A673 (cell line): ENCODE measurements at regions not wholly inside any gene's neighbourhood (a gene's known extent, or its start where the extent isn't known, plus 50 kb on each side); places are given as distances from the start of the nearest gene placed in this dataset.

Source experiments
- BruUV-seq: library from RNA; stranded (reverse); fragments of 400-500 nt; replicated peaks from 2 replicates; lab custom pipeline; 2021; lab: Mats Ljungman, UMichigan
- CTCF ChIA-PET: fragments of 300-600 bp; sonication (Branson Sonifier 250); formaldehyde crosslinking; loops from one replicate; lab custom pipeline; 2022; ENCODE audit warnings: antibody characterized with exemption; lab: Charles Lee
- POLR2A ChIA-PET: fragments of 300-600 bp; sonication (Branson Sonifier 250); formaldehyde crosslinking; loops from one replicate; lab custom pipeline; 2022; ENCODE audit warnings: antibody characterized with exemption; ENCODE audit not compliant: low non-redundant PET; lab: Charles Lee
- DNase-seq: peaks from one replicate; pipeline ENCODE4 v3.0.0-alpha.2; 2015; ENCODE audit warnings: low spot score
- H3K27ac ChIP-seq: fragments of 200-600 bp; sonication (generic); 2 replicates; pipeline ENCODE4 v1.5.1; 2016; ENCODE audit warnings: mixed run types, low read depth, mild to moderate bottlenecking, mixed read lengths, antibody characterized with exemption, low read length; ENCODE audit not compliant: poor library complexity, severe bottlenecking
- H3K27me3 ChIP-seq: fragments of 200-600 bp; sonication (generic); replicated peaks from 2 replicates; pipeline ENCODE4 v1.6.1; 2017; ENCODE audit warnings: mixed run types, low read depth, mild to moderate bottlenecking, mixed read lengths, antibody characterized with exemption, low read length; ENCODE audit not compliant: insufficient read depth, poor library complexity
- H3K36me3 ChIP-seq: fragments of 200-600 bp; sonication (generic); 2 replicates; pipeline ENCODE4 v1.6.1; 2016; ENCODE audit warnings: mixed run types, mild to moderate bottlenecking, mixed read lengths, antibody characterized with exemption, low read length; ENCODE audit not compliant: insufficient read depth, poor library complexity, severe bottlenecking
- H3K4me1 ChIP-seq: fragments of 200-600 bp; sonication (generic); 2 replicates; pipeline ENCODE4 v1.6.1; 2017; ENCODE audit warnings: mixed run types, mild to moderate bottlenecking, mixed read lengths, antibody characterized with exemption, low read length; ENCODE audit not compliant: insufficient read depth, poor library complexity, severe bottlenecking
- H3K4me3 ChIP-seq: fragments of 200-600 bp; sonication (generic); 2 replicates; pipeline ENCODE4 v1.5.1; 2016; ENCODE audit warnings: low read depth, mixed run types, mild to moderate bottlenecking, mixed read lengths, low read length; ENCODE audit not compliant: poor library complexity, severe bottlenecking
- H3K9me3 ChIP-seq: fragments of 200-600 bp; sonication (generic); 2 replicates; pipeline ENCODE4 v1.6.1; 2016; ENCODE audit warnings: mixed run types, low read depth, mild to moderate bottlenecking, mixed read lengths, antibody characterized with exemption, low read length; ENCODE audit not compliant: poor library complexity, severe bottlenecking
- CTCF ChIP-seq: fragments of 300-800, 200-600 bp; sonication (generic); conservative IDR thresholded peaks from 2 replicates; pipeline ENCODE4 v1.5.1; 2017; ENCODE audit warnings: low read depth, mild to moderate bottlenecking, antibody characterized with exemption, low read length, moderate library complexity, mixed read lengths
- EZH2 ChIP-seq: fragments of 200-600 bp; sonication (generic); IDR thresholded peaks from 2 replicates; pipeline ENCODE4 v1.6.1; 2017; ENCODE audit warnings: borderline replicate concordance, low read depth, mild to moderate bottlenecking, mixed read lengths, antibody characterized with exemption, low read length; ENCODE audit not compliant: poor library complexity, severe bottlenecking
- intact Hi-C: fragments of 100-400 bp; cut with micrococcal nuclease; formaldehyde crosslinking; loops from one replicate; pipeline ENCODE4 v1.10.0; 2022; ENCODE audit not compliant: unreplicated experiment

DNA sequence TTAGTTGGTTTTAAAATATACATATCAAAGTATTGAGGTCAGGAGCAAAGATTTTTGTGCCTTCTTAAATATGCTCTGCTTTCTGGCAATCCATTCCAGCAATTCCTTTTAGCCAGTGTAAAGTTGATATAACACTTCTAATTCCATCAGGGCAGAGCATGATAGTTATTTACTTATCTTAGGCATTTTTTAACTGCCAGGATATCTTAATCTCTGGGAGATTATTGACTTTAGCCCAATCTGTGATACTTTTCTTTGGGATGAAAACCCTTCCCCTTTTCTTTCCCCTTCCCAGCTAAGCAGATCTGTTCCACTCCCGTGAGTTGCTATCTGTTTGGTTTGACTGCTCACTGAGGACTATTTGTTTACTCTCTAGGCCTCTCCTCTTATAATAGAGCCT lies 168.7 kb upstream of the RSPO3 start:
- CTCF ChIA-PET, result no interaction called here
- POLR2A ChIA-PET, result no interaction called here
- TF ChIP-seq EZH2, result no peak
- no peak for TF ChIP-seq CTCF

DNA sequence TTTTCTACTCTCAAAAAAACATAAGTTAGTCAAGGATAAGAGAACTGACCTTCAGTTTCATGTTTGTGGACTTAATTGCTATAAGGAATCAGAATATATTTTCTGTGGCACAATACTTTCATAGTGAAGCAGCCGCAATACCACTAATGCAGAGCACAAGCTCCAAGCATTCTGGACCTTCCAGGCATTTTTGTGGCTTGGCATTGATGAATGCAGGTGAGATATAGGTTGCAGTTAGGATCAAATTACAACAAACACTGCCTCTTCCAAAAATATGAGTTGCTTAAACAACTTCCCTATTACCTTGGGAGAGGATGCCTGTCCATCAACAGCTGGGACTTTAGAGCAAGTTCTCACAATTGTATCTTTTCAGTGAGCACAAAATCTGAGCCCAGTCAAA lies 162.8 kb upstream of the RSPO3 start:
- no TSS peak for BruUV-seq
- H3K9me3 ChIP-seq, result no peaks in the 10 kb centered on the region
- H3K27ac ChIP-seq, result no peak overlapping the region
- no peak overlapping the region for H3K4me3 ChIP-seq
- ChIA-PET CTCF (no interaction called here), POLR2A (no interaction called here)
- H3K4me1 ChIP-seq, result no peaks in the 10 kb centered on the region
- no peaks in the 10 kb centered on the region for H3K27me3 ChIP-seq
- no peaks in the 10 kb centered on the region for H3K36me3 ChIP-seq
- intact Hi-C loops, result no loop called here
- no peak for DNase-seq
- TF ChIP-seq CTCF, result no peak
- TF ChIP-seq EZH2, result no peak

More for the DNA sequence above, 168.7 kb upstream of the RSPO3 start:
- no peak overlapping the region for H3K27ac ChIP-seq
- no peak for DNase-seq
- H3K4me3 ChIP-seq, result no peak overlapping the region
- H3K9me3 ChIP-seq, result no peaks in the 10 kb centered on the region
- peaks cover 12% of the 10 kb centered on the region for H3K4me1 ChIP-seq
- intact Hi-C loops, result no loop called here
- no peaks in the 10 kb centered on the region for H3K27me3 ChIP-seq
- BruUV-seq, result no TSS peak
- H3K36me3 ChIP-seq, result no peaks in the 10 kb centered on the region

DNA sequence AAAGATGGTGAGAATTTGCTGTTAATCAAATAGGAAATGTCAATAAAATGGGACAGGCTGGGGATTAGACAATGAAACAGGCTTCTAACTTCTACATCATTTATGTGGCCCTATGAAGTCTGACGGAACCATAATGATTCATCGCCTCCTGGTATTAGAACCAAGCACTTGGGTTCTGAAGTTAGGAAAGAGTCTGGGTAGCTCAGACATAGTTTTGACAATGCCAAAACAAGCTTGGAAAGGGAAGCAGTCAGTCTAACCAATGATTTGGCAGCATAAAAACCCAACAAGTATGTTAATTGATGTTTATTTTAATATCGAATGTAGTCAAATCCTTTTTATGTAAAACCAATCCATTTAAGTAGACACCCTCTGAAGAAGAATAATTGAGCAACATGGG lies 160.8 kb upstream of the RSPO3 start:
- H3K27me3 ChIP-seq, result no peaks in the 10 kb centered on the region
- H3K9me3 ChIP-seq, result no peaks in the 10 kb centered on the region
- H3K4me3 ChIP-seq, result no peak overlapping the region
- CTCF ChIA-PET, result no interaction called here
- H3K36me3 ChIP-seq, result no peaks in the 10 kb centered on the region
- no TSS peak for BruUV-seq
- POLR2A ChIA-PET, result no interaction called here
- H3K4me1 ChIP-seq, result no peaks in the 10 kb centered on the region
- DNase-seq, result no peak
- TF ChIP-seq EZH2 (no peak), CTCF (no peak)
- intact Hi-C loops, result no loop called here
- H3K27ac ChIP-seq, result no peak overlapping the region
